GM18907 (cell line): ENCODE measurements at regions not wholly inside any gene's neighbourhood (a gene's known extent, or its start where the extent isn't known, plus 50 kb on each side); places are given as distances from the start of the nearest gene placed in this dataset.

Experiments used
- ATAC-seq: cut with Tn5 transposase; IDR thresholded peaks from one replicate; pipeline ENCODE4 v1.9.1; 2021; ENCODE audit warnings: mild to moderate bottlenecking, moderate library complexity; ENCODE audit not compliant: unreplicated experiment

- ATAC-seq: no peak
Observed at GRCh38 chr15:96273317-96274086, 57.0 kb upstream of the NR2F2 start.

- ATAC-seq: no peak
Observed at GRCh38 chr15:96274087-96274440, 56.4 kb upstream of the NR2F2 start.

- no peak for ATAC-seq
Observed at GRCh38 chr15:96274698-96275097, 55.8 kb upstream of the NR2F2 start.

GRCh38 chr15:96276438-96277210 lies 53.9 kb upstream of the NR2F2 start:
- ATAC-seq: no peak
